Fibroblast of lung (primary cell): ENCODE measurements at regions not wholly inside any gene's neighbourhood (a gene's known extent, or its start where the extent isn't known, plus 50 kb on each side); places are given as distances from the start of the nearest gene placed in this dataset.

Experiments used
- CTCF ChIP-seq, 2 donors: IDR thresholded peaks in 1 of 2; conservative IDR thresholded peaks in 1 of 2; 1 replicate in 1 of 2; 2 replicates in 1 of 2; pipeline ENCODE4 v1.5.1; 2011 to 2012; ENCODE audit warnings: low read length in 2 of 2, control low read depth in 1 of 2, inconsistent platforms in 1 of 2, low read depth in 1 of 2, mild to moderate bottlenecking in 1 of 2
- EZH2 ChIP-seq: IDR thresholded peaks from 2 replicates; pipeline ENCODE4 v1.5.1; 2012; ENCODE audit warnings: low read length, control low read depth, mild to moderate bottlenecking; ENCODE audit errors: missing control alignments

GRCh38 chr13:80516818-80517348 is 176.0 kb upstream of the SPRY2 start:
- TF ChIP-seq CTCF (conservative IDR thresholded peaks at IDR 0.05 in 1 of 2, IDR thresholded peaks at IDR 0.05 in 1 of 2; ENCODE audit: low read depth in 1 of 2, low read length in 2 of 2) = no peak
- TF ChIP-seq EZH2 = no peak
